Loucy (cell line): ENCODE measurements at regions not wholly inside any gene's neighbourhood (a gene's known extent, or its start where the extent isn't known, plus 50 kb on each side); places are given as distances from the start of the nearest gene placed in this dataset.

ENCODE experiments used
- H2AFZ ChIP-seq: fragments of 200-600 bp; sonication (generic); 2 replicates; pipeline ENCODE4 v1.6.0; 2016; ENCODE audit warnings: antibody characterized with exemption, mild to moderate bottlenecking, low read length, moderate library complexity
- H3F3A ChIP-seq: fragments of 200-600 bp; 2 replicates; pipeline ENCODE4 v1.6.0; 2016; ENCODE audit warnings: antibody characterized with exemption, low read depth, mild to moderate bottlenecking
- H3K27me3 ChIP-seq: fragments of 200-600 bp; sonication (generic); 2 replicates; pipeline ENCODE4 v1.6.1; 2014; ENCODE audit warnings: low read length, mild to moderate bottlenecking; ENCODE audit not compliant: insufficient read depth, poor library complexity, severe bottlenecking
- H3K36me3 ChIP-seq: fragments of 200-600 bp; sonication (generic); 2 replicates; pipeline ENCODE4 v1.6.1; 2016; ENCODE audit warnings: low read length; ENCODE audit not compliant: insufficient read depth
- H3K4me1 ChIP-seq: fragments of 200-600 bp; sonication (generic); 2 replicates; pipeline ENCODE4 v1.5.1; 2014; ENCODE audit warnings: low read length, mild to moderate bottlenecking; ENCODE audit not compliant: insufficient read depth, poor library complexity, severe bottlenecking
- H3K4me2 ChIP-seq: fragments of 200-600 bp; sonication (generic); 2 replicates; pipeline ENCODE4 v1.6.0; 2014; ENCODE audit warnings: antibody characterized with exemption, low read length, low read depth, mild to moderate bottlenecking; ENCODE audit not compliant: poor library complexity, severe bottlenecking
- H3K4me3 ChIP-seq: fragments of 200-600 bp; sonication (generic); 2 replicates; pipeline ENCODE4 v1.5.1; 2014; ENCODE audit warnings: low read length, mild to moderate bottlenecking, mixed read lengths; ENCODE audit not compliant: poor library complexity, severe bottlenecking
- H3K79me2 ChIP-seq: fragments of 200-600 bp; sonication (generic); 2 replicates; pipeline ENCODE4 v1.6.1; 2014; ENCODE audit warnings: low read length; ENCODE audit not compliant: insufficient read depth
- H3K9ac ChIP-seq: fragments of 200-600 bp; sonication (generic); 2 replicates; pipeline ENCODE4 v1.6.0; 2014; ENCODE audit warnings: mild to moderate bottlenecking, low read depth, low read length, moderate library complexity; ENCODE audit not compliant: poor library complexity, severe bottlenecking
- H3K9me2 ChIP-seq: fragments of 200-600 bp; sonication (generic); replicated peaks from 2 replicates; pipeline ENCODE4 v1.6.1; 2016; ENCODE audit warnings: low read depth, low read length, mixed read lengths
- H3K9me3 ChIP-seq: fragments of 200-600 bp; sonication (generic); 2 replicates; pipeline ENCODE4 v1.6.1; 2014; ENCODE audit warnings: mild to moderate bottlenecking, antibody characterized with exemption, low read length, low read depth; ENCODE audit not compliant: insufficient read depth
- H4K20me1 ChIP-seq: fragments of 200-600 bp; sonication (generic); 2 replicates; pipeline ENCODE4 v1.6.0; 2014; ENCODE audit warnings: antibody characterized with exemption, low read length, mild to moderate bottlenecking; ENCODE audit not compliant: insufficient read depth, poor library complexity, severe bottlenecking
- EZH2phosphoT487 ChIP-seq: fragments of 200-600 bp; IDR thresholded peaks from 2 replicates; pipeline ENCODE4 v1.6.1; 2018; ENCODE audit warnings: antibody characterized with exemption, mild to moderate bottlenecking, moderate library complexity, borderline replicate concordance
- TF ChIP-seq, protein P1 (sequence below): fragments of 200-600 bp; sonication (generic); conservative IDR thresholded peaks from 2 replicates; pipeline ENCODE4 v1.5.1; 2014; ENCODE audit warnings: mild to moderate bottlenecking, antibody characterized with exemption, low read length

DNA sequence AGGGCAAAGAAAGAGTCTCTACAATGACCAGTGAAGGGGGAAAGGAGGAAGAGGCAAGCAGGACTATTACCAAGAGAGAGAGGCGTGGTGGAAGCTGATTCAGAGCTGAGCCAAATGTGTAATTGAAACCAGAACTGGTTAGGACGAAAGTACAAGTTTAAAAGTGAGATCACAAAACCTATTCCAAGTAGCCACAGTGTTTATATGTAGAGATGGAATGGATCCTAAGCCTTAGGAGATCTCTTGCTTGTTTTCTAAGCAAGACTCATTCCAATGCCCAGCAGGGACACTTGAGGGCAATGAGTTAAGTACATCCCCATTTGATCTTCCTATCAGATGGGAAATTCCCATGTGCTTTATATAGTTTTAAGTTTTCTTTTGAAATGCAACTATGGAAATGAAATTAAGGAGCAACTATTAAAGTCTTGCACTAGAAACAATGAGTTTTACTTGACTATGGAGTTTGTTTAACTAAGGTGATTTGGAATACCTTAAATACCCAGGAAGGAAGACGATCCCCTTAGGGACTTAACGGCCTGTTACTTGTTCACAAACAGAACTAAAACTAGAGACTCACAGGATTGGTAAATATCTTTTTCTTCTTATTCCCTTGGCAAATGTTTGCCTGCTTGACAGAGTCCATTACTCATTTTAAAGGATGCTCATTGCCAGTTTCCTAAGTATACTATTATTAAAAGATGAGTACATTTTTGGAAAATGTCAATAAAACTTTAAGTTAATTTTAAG is 51.1 kb upstream of the SNX2 start:
- Histone ChIP-seq H3K4me1 (no peaks in the 10 kb centered on the region), H3K27me3 (no peaks in the 10 kb centered on the region), H3K9me2 (no peaks in the 10 kb centered on the region), H3K36me3 (no peaks in the 10 kb centered on the region), H3K9ac (no peak overlapping the region), H3K4me3 (no peak overlapping the region), H4K20me1 (no peaks in the 10 kb centered on the region), H2AFZ (no peak overlapping the region), H3K4me2 (no peak overlapping the region), H3F3A (no peaks in the 10 kb centered on the region), H3K9me3 (no peaks in the 10 kb centered on the region), H3K79me2 (no peaks in the 10 kb centered on the region)
- TF ChIP-seq, protein P1, sequence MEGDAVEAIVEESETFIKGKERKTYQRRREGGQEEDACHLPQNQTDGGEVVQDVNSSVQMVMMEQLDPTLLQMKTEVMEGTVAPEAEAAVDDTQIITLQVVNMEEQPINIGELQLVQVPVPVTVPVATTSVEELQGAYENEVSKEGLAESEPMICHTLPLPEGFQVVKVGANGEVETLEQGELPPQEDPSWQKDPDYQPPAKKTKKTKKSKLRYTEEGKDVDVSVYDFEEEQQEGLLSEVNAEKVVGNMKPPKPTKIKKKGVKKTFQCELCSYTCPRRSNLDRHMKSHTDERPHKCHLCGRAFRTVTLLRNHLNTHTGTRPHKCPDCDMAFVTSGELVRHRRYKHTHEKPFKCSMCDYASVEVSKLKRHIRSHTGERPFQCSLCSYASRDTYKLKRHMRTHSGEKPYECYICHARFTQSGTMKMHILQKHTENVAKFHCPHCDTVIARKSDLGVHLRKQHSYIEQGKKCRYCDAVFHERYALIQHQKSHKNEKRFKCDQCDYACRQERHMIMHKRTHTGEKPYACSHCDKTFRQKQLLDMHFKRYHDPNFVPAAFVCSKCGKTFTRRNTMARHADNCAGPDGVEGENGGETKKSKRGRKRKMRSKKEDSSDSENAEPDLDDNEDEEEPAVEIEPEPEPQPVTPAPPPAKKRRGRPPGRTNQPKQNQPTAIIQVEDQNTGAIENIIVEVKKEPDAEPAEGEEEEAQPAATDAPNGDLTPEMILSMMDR, result no peak
- TF ChIP-seq EZH2phosphoT487, result no peak
